ENCODE measurements at regions not wholly inside any gene's neighbourhood (a gene's known extent, or its start where the extent isn't known, plus 50 kb on each side); places are given as distances from the start of the nearest gene placed in this dataset.

GRCh38 chr20:56143759-56144158, 104.8 kb upstream of the MC3R start:
- DNase-seq (ENCODE audit: low spot score) (no peak), ATAC-seq (no peak)
- no peak overlapping the region for H3K4me3 Mint-ChIP-seq
- Histone ChIP-seq H3K4me2 (no peak overlapping the region), H2AFZ (no peak overlapping the region), H3F3A (replicated peaks; ENCODE audit: low read depth) (no peaks in the 10 kb centered on the region), H4K20me1 (replicated peaks; ENCODE audit: insufficient read depth) (no peaks in the 10 kb centered on the region), H3K4me1 (ENCODE audit: insufficient read depth) (no peaks in the 10 kb centered on the region), H3K9me2 (ENCODE audit: insufficient read depth) (no peaks in the 10 kb centered on the region), H3K36me3 (ENCODE audit: insufficient read depth) (peaks cover 10% of the 10 kb centered on the region), H3K27ac (ENCODE audit: low read depth) (no peak overlapping the region), H3K4me3 (no peak overlapping the region), H3K79me2 (replicated peaks; ENCODE audit: insufficient read depth) (no peaks in the 10 kb centered on the region), H3K27me3 (ENCODE audit: insufficient read depth) (no peaks in the 10 kb centered on the region)
- no peak for TF ChIP-seq EZH2phosphoT487 (IDR thresholded peaks at IDR 0.05; ENCODE audit: unreplicated experiment)
- TF ChIP-seq CTCF (conservative IDR thresholded peaks at IDR 0.05; ENCODE audit: low read depth in 2 of 2) = no peak
- TF ChIP-seq STAT1 (IDR thresholded peaks at IDR 0.05; ENCODE audit: unreplicated experiment) = no peak
- no peak for TF ChIP-seq EZH2 (IDR thresholded peaks at IDR 0.05; ENCODE audit: low read depth, unreplicated experiment)
- TF ChIP-seq ZNF331 (CRISPR knock-in tag; IDR thresholded peaks at IDR 0.05; ENCODE audit: low read depth) = no peak
- no peak for TF ChIP-seq ZNF114 (CRISPR knock-in tag; IDR thresholded peaks at IDR 0.05)
- no peak for TF ChIP-seq ETS1 (IDR thresholded peaks at IDR 0.05)
- TF ChIP-seq CREB1 (CRISPR knock-in tag; IDR thresholded peaks at IDR 0.05; ENCODE audit: low read depth) = no peak
- TF ChIP-seq POLR2AphosphoS5 (IDR thresholded peaks at IDR 0.05; ENCODE audit: low read depth) = no peak
- no peak for TF ChIP-seq ZNF462 (CRISPR knock-in tag; IDR thresholded peaks at IDR 0.05)
- no peak for TF ChIP-seq JUNB (IDR thresholded peaks at IDR 0.05; ENCODE audit: unreplicated experiment)
- no peak for TF ChIP-seq NANOG (IDR thresholded peaks at IDR 0.05; ENCODE audit: borderline replicate concordance)
- TF ChIP-seq REST (IDR thresholded peaks at IDR 0.05; ENCODE audit: unreplicated experiment) = no peak
- no peaks in the 10 kb centered on the region; the same call in none of the 3 replicates for H3K9me3 Mint-ChIP-seq
- H3K27me3 Mint-ChIP-seq (ENCODE audit: insufficient read depth, low read depth, poor library complexity) = peaks cover 2% of the 10 kb centered on the region
- peaks cover 33% of the 10 kb centered on the region for H3K36me3 Mint-ChIP-seq (ENCODE audit: low read depth)
- H3K27ac Mint-ChIP-seq = no peak overlapping the region
- no peaks in the 10 kb centered on the region for H3K4me1 Mint-ChIP-seq

Measured in GM23338 (cell line).